ENCODE measurements at regions not wholly inside any gene's neighbourhood (a gene's known extent, or its start where the extent isn't known, plus 50 kb on each side); places are given as distances from the start of the nearest gene placed in this dataset.

GRCh38 chr13:104799152-104799551 lies 1732.9 kb upstream of the SLC10A2 start:
- BruUV-seq (replicated peaks): no TSS peak
- H3K36me3 ChIP-seq (ENCODE audit: control insufficient read depth, insufficient read depth, low read length): no peaks in the 10 kb centered on the region
- H4K8ac ChIP-seq (ENCODE audit: low read depth in 2 of 2, low read length in 2 of 2): no peak overlapping the region
- intact Hi-C loops (cut with micrococcal nuclease): no loop called here
- no peak overlapping the region for H2AK9ac ChIP-seq (replicated peaks; ENCODE audit: low read depth, low read length, poor library complexity)
- no peaks in the 10 kb centered on the region for H4K20me1 ChIP-seq (ENCODE audit: insufficient read depth, low read length)
- no peak overlapping the region for H2AK5ac ChIP-seq (ENCODE audit: low read depth, low read length)
- no peak overlapping the region for H4K91ac ChIP-seq (ENCODE audit: insufficient read depth, low read depth, low read length)
- CTCF ChIA-PET: no interaction called here
- H3K18ac ChIP-seq (ENCODE audit: low read depth, low read length): no peak overlapping the region
- no peaks in the 10 kb centered on the region for H3K4me1 ChIP-seq (ENCODE audit: control insufficient read depth, insufficient read depth, low read length)
- H3K9me3 ChIP-seq (ENCODE audit: control insufficient read depth, insufficient read depth, low read length): no peaks in the 10 kb centered on the region
- DNase-seq (no peak), ATAC-seq (ENCODE audit: low read depth) (no peak)
- no peak overlapping the region for H2BK5ac ChIP-seq (ENCODE audit: low read depth, low read length, poor library complexity, severe bottlenecking)
- H3K4me2 ChIP-seq (ENCODE audit: low read depth, low read length): no peak overlapping the region
- H2BK120ac ChIP-seq (ENCODE audit: low read depth, low read length): no peak overlapping the region
- no peak overlapping the region for H3K56ac ChIP-seq (ENCODE audit: extremely low read depth, insufficient read depth, low read length)
- no peak overlapping the region for H3K23ac ChIP-seq (ENCODE audit: low read depth, low read length)
- no CpG with 5 or more reads among the region's 2 CpGs for WGBS, 2 experiments (ENCODE audit: extremely low coverage in 2 of 2, insufficient read length in 1 of 2)
- no peak overlapping the region for H2AFZ ChIP-seq (replicated peaks; ENCODE audit: low read length, poor library complexity)
- H3K9ac ChIP-seq (ENCODE audit: low read depth, low read length): no peak overlapping the region
- TF ChIP-seq NFE2L2 (IDR thresholded peaks at IDR 0.05; ENCODE audit: low read depth, low read length): no peak
- TF ChIP-seq ELK1 (IDR thresholded peaks at IDR 0.05; ENCODE audit: borderline replicate concordance, low read depth, low read length): no peak
- TF ChIP-seq USF2 (IDR thresholded peaks at IDR 0.05; ENCODE audit: low read depth, low read length): no peak
- no peak for TF ChIP-seq RAD21 (IDR thresholded peaks at IDR 0.05; ENCODE audit: low read length)
- no peak for TF ChIP-seq RFX5 (IDR thresholded peaks at IDR 0.05; ENCODE audit: low read depth, low read length)
- no peak for TF ChIP-seq FOS (IDR thresholded peaks at IDR 0.05; ENCODE audit: low read depth, low read length)
- no peak for TF ChIP-seq RCOR1 (IDR thresholded peaks at IDR 0.05; ENCODE audit: insufficient replicate concordance, low read length)
- no peak for TF ChIP-seq MAZ (IDR thresholded peaks at IDR 0.05; ENCODE audit: borderline replicate concordance, low read depth, low read length)
- TF ChIP-seq MXI1 (IDR thresholded peaks at IDR 0.05; ENCODE audit: borderline replicate concordance, low read depth, low read length): no peak
- no peak for TF ChIP-seq POLR2A (IDR thresholded peaks at IDR 0.05; ENCODE audit: low read depth, low read length)
- TF ChIP-seq CEBPB (IDR thresholded peaks at IDR 0.05; ENCODE audit: low read depth, low read length): no peak
- no peak for TF ChIP-seq BHLHE40 (IDR thresholded peaks at IDR 0.05; ENCODE audit: low read depth, low read length)
- no peak for TF ChIP-seq CHD1 (IDR thresholded peaks at IDR 0.05; ENCODE audit: low read depth, low read length)
- no peak for TF ChIP-seq SMC3 (IDR thresholded peaks at IDR 0.05; ENCODE audit: low read depth, low read length)
- TF ChIP-seq, protein P1, sequence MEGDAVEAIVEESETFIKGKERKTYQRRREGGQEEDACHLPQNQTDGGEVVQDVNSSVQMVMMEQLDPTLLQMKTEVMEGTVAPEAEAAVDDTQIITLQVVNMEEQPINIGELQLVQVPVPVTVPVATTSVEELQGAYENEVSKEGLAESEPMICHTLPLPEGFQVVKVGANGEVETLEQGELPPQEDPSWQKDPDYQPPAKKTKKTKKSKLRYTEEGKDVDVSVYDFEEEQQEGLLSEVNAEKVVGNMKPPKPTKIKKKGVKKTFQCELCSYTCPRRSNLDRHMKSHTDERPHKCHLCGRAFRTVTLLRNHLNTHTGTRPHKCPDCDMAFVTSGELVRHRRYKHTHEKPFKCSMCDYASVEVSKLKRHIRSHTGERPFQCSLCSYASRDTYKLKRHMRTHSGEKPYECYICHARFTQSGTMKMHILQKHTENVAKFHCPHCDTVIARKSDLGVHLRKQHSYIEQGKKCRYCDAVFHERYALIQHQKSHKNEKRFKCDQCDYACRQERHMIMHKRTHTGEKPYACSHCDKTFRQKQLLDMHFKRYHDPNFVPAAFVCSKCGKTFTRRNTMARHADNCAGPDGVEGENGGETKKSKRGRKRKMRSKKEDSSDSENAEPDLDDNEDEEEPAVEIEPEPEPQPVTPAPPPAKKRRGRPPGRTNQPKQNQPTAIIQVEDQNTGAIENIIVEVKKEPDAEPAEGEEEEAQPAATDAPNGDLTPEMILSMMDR (conservative IDR thresholded peaks at IDR 0.05; ENCODE audit: low read depth, low read length): no peak
- no peak overlapping the region for H3K27ac ChIP-seq (ENCODE audit: insufficient read depth, low read length)
- H2BK20ac ChIP-seq (ENCODE audit: low read depth, low read length): no peak overlapping the region
- no peaks in the 10 kb centered on the region for H3K79me1 ChIP-seq (ENCODE audit: low read depth in 1 of 2, low read length in 2 of 2)
- H4K5ac ChIP-seq (ENCODE audit: low read depth, low read length): no peak overlapping the region
- no peak overlapping the region for H3K4ac ChIP-seq (ENCODE audit: low read depth, low read length)
- H3K27me3 ChIP-seq (ENCODE audit: control insufficient read depth, insufficient read depth, low read length): no peaks in the 10 kb centered on the region
- in situ Hi-C loops (cut with MboI; ENCODE audit: low sequenced_read_pairs): no loop called here
- no peak overlapping the region for H3K4me3 ChIP-seq (ENCODE audit: insufficient read depth, low read depth, low read length)
- H3K9me1 ChIP-seq (ENCODE audit: insufficient read depth, low read length): no peaks in the 10 kb centered on the region
- H3K14ac ChIP-seq (replicated peaks; ENCODE audit: low read depth, low read length): no peak overlapping the region
- POLR2A ChIA-PET (ENCODE audit: unreplicated experiment): no interaction called here
- dilution Hi-C loops (cut with HindIII; ENCODE audit: low sequenced_read_pairs, unreplicated experiment): no loop called here
- no peak overlapping the region for H2BK15ac ChIP-seq (ENCODE audit: low read depth, low read length)

Measured in IMR-90 (cell line).